Prostate gland (tissue), 2 donors: ENCODE measurements at regions not wholly inside any gene's neighbourhood (a gene's known extent, or its start where the extent isn't known, plus 50 kb on each side); places are given as distances from the start of the nearest gene placed in this dataset.

ENCODE experiments used
- POLR2A ChIP-seq: fragments of 450-650 bp; IDR thresholded peaks from one replicate; pipeline ENCODE4 v1.6.1; 2016; ENCODE audit warnings: antibody characterized with exemption, mild to moderate bottlenecking
- TF ChIP-seq, protein P1 (sequence below), 4 experiments: fragments of 200-600 bp in 2 of 4; fragments of 450-650 bp in 2 of 4; sonication (generic) in 2 of 4; IDR thresholded peaks; 1 replicate in 3 of 4; 2 replicates in 1 of 4; pipeline ENCODE4 v1.5.1; 2016 to 2019; ENCODE audit warnings: antibody characterized with exemption in 4 of 4, mild to moderate bottlenecking in 2 of 4, moderate library complexity in 2 of 4

DNA sequence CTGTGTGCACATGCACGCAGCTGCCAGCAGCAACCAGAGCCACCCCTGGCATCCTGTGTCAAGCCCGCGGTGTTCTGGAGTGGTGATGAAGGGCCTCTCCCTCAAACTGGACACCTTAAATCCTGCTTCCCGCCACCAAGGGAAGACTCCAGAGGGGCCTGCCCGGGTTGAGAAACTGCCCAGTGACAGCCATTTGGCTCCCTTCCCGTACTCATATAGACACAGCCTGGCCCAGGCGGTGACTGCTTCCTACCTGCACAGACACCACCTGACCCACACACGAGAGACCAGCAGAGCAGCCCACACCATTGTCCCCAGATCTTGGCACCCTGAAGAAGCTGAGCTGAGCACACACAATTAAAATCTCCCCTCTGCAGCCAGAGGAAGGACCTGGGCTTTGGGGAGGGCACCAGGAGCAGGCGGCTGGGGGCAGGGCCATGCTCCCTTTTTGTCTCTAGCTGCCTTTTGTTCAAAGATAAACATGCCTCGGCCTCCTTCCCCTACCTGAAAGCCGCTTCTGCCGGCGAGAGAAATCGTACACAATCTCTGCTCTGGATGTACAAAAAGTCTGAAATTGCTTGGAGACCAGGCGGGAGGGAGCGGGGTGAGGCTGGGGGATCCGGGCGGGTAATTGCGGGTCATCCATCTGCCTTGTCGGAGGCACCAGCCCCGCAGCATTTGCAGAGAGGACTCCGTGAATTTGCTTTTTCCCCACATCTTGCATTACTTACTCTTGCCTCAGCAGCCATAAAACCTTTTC is 78.4 kb downstream of the TSPAN17 start:
- TF ChIP-seq, protein P1, sequence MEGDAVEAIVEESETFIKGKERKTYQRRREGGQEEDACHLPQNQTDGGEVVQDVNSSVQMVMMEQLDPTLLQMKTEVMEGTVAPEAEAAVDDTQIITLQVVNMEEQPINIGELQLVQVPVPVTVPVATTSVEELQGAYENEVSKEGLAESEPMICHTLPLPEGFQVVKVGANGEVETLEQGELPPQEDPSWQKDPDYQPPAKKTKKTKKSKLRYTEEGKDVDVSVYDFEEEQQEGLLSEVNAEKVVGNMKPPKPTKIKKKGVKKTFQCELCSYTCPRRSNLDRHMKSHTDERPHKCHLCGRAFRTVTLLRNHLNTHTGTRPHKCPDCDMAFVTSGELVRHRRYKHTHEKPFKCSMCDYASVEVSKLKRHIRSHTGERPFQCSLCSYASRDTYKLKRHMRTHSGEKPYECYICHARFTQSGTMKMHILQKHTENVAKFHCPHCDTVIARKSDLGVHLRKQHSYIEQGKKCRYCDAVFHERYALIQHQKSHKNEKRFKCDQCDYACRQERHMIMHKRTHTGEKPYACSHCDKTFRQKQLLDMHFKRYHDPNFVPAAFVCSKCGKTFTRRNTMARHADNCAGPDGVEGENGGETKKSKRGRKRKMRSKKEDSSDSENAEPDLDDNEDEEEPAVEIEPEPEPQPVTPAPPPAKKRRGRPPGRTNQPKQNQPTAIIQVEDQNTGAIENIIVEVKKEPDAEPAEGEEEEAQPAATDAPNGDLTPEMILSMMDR (IDR thresholded peaks at IDR 0.05) = no peak
- TF ChIP-seq POLR2A = no peak
